OCI-LY3 (cell line): ENCODE measurements at regions not wholly inside any gene's neighbourhood (a gene's known extent, or its start where the extent isn't known, plus 50 kb on each side); places are given as distances from the start of the nearest gene placed in this dataset.

Experiments used
- H2AFZ ChIP-seq: fragments of 200-600, 300-600 bp; shearing (Covaris generic); 2 replicates; pipeline ENCODE4 v1.6.0; 2014; ENCODE audit warnings: antibody characterized with exemption, low read depth, low read length
- H3K27ac ChIP-seq: fragments of 200-600, 300-600 bp; sonication (generic); 2 replicates; pipeline ENCODE4 v1.5.1; 2014; ENCODE audit warnings: mild to moderate bottlenecking, low read length, moderate library complexity, mixed read lengths
- H3K27me3 ChIP-seq: fragments of 200-600, 300-600 bp; sonication (generic); 2 replicates; pipeline ENCODE4 v1.6.1; 2014; ENCODE audit warnings: low read depth, low read length, mixed read lengths
- H3K36me3 ChIP-seq: fragments of 200-600, 300-600 bp; sonication (generic); replicated peaks from 2 replicates; pipeline ENCODE3; 2014; ENCODE audit warnings: low read depth, low read length, mixed read lengths
- H3K4me1 ChIP-seq: fragments of 300-600, 200-600 bp; sonication (generic); 2 replicates; pipeline ENCODE4 v1.6.1; 2014; ENCODE audit warnings: low read length, mixed read lengths
- H3K4me2 ChIP-seq: fragments of 200-600, 300-600 bp; sonication (generic); 2 replicates; pipeline ENCODE4 v1.6.1; 2014; ENCODE audit warnings: low read length, mixed read lengths
- H3K4me3 ChIP-seq: fragments of 300-600, 200-600 bp; sonication (generic); 2 replicates; pipeline ENCODE4 v1.5.1; 2014; ENCODE audit warnings: antibody characterized with exemption, mild to moderate bottlenecking, low read length, moderate library complexity
- H3K79me2 ChIP-seq: fragments of 300-600, 200-600 bp; shearing (Covaris generic); 2 replicates; pipeline ENCODE4 v1.6.1; 2014; ENCODE audit warnings: mild to moderate bottlenecking, low read length, mixed read lengths
- H3K9ac ChIP-seq: fragments of 300-600, 200-600 bp; shearing (Covaris generic); 2 replicates; pipeline ENCODE4 v1.6.0; 2014; ENCODE audit warnings: mild to moderate bottlenecking, low read length, moderate library complexity
- H3K9me3 ChIP-seq: fragments of 200-600, 300-600 bp; shearing (Covaris generic); 2 replicates; pipeline ENCODE4 v1.6.1; 2014; ENCODE audit warnings: low read length, mixed read lengths; ENCODE audit not compliant: insufficient read depth
- H4K20me1 ChIP-seq: fragments of 200-600, 300-600 bp; sonication (generic); 2 replicates; pipeline ENCODE4 v1.6.1; 2016; ENCODE audit warnings: low read length, mixed read lengths; ENCODE audit not compliant: insufficient read depth
- EZH2phosphoT487 ChIP-seq: fragments of 200-600 bp; shearing (Covaris generic); IDR thresholded peaks from 2 replicates; pipeline ENCODE4 v1.6.1; 2018; ENCODE audit warnings: antibody characterized with exemption, mixed run types, low read depth
- TF ChIP-seq, protein P1 (sequence below): fragments of 200-600, 300-600 bp; sonication (generic); IDR thresholded peaks from 2 replicates; pipeline ENCODE4 v1.5.1; 2014; ENCODE audit warnings: antibody characterized with exemption, low read length, low read depth

DNA sequence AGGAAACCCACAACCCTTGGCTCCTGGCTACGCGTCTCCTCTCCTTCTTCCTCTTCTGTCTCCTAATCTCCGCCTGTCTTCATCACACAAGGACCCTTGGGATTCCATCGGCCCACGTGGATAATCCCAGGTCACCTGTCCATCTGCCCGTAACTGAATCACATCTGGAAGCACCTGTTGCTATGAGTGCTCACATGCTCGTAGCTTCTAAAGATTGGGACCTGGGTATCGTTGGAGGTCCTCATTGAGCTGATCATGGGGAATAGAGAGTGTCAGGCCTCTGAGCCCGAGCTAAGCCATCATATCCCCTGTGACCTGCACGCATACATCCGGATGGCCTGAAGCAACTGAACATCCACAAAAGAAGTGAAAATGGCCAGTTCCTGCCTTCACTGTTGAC lies 175.4 kb downstream of the SHOX start:
- no peaks in the 10 kb centered on the region for H3K79me2 ChIP-seq
- H4K20me1 ChIP-seq: no peaks in the 10 kb centered on the region
- no peak overlapping the region for H3K4me3 ChIP-seq
- no peaks in the 10 kb centered on the region for H3K27me3 ChIP-seq
- H3K4me2 ChIP-seq: no peak overlapping the region
- H3K9me3 ChIP-seq: no peaks in the 10 kb centered on the region
- H3K9ac ChIP-seq: no peak overlapping the region
- H3K4me1 ChIP-seq: no peaks in the 10 kb centered on the region
- no peak overlapping the region for H2AFZ ChIP-seq
- no peaks in the 10 kb centered on the region for H3K36me3 ChIP-seq
- no peak overlapping the region for H3K27ac ChIP-seq
- no peak for TF ChIP-seq EZH2phosphoT487
- TF ChIP-seq, protein P1, sequence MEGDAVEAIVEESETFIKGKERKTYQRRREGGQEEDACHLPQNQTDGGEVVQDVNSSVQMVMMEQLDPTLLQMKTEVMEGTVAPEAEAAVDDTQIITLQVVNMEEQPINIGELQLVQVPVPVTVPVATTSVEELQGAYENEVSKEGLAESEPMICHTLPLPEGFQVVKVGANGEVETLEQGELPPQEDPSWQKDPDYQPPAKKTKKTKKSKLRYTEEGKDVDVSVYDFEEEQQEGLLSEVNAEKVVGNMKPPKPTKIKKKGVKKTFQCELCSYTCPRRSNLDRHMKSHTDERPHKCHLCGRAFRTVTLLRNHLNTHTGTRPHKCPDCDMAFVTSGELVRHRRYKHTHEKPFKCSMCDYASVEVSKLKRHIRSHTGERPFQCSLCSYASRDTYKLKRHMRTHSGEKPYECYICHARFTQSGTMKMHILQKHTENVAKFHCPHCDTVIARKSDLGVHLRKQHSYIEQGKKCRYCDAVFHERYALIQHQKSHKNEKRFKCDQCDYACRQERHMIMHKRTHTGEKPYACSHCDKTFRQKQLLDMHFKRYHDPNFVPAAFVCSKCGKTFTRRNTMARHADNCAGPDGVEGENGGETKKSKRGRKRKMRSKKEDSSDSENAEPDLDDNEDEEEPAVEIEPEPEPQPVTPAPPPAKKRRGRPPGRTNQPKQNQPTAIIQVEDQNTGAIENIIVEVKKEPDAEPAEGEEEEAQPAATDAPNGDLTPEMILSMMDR: no peak

- Histone ChIP-seq H3K9ac (no peak overlapping the region), H4K20me1 (no peaks in the 10 kb centered on the region), H3K27me3 (no peaks in the 10 kb centered on the region), H3K36me3 (no peaks in the 10 kb centered on the region), H3K9me3 (no peaks in the 10 kb centered on the region), H3K4me1 (no peaks in the 10 kb centered on the region), H3K27ac (no peak overlapping the region), H3K4me3 (no peak overlapping the region), H2AFZ (no peak overlapping the region), H3K4me2 (no peak overlapping the region), H3K79me2 (no peaks in the 10 kb centered on the region)
- no peak for TF ChIP-seq EZH2phosphoT487
- TF ChIP-seq, protein P1: no peak
Observed at GRCh38 chrX:805103-805670, 174.6 kb downstream of the SHOX start.

- H3K27me3 ChIP-seq: no peaks in the 10 kb centered on the region
- TF ChIP-seq, protein P1: no peak
- TF ChIP-seq EZH2phosphoT487: no peak
- H4K20me1 ChIP-seq: no peaks in the 10 kb centered on the region
- H3K4me1 ChIP-seq: no peaks in the 10 kb centered on the region
- H2AFZ ChIP-seq: no peak overlapping the region
- H3K27ac ChIP-seq: no peak overlapping the region
- H3K36me3 ChIP-seq: no peaks in the 10 kb centered on the region
- H3K79me2 ChIP-seq: no peaks in the 10 kb centered on the region
- no peak overlapping the region for H3K9ac ChIP-seq
- H3K4me2 ChIP-seq: no peak overlapping the region
- no peaks in the 10 kb centered on the region for H3K9me3 ChIP-seq
- no peak overlapping the region for H3K4me3 ChIP-seq
Observed at GRCh38 chrX:802846-803245, 172.3 kb downstream of the SHOX start.

DNA sequence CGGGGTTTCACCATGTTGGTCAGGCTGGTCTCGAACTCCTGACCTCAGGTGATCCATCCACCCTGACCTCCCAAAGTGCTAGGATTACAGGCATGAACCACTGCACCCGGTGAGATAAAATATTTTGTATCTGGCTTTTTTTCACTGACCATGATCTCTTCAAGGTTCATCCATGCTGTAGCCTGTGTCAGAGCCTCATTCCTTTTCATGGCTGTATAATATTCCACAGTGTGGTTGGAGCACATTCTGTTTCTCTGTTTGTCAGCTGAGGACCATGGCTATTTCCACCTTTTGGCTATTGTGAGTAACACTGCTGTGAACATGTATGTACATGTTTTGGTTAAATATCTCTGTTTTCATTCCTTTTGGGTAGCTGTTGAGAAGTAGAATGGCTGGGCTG lies 169.2 kb downstream of the SHOX start:
- Histone ChIP-seq H3K79me2 (no peaks in the 10 kb centered on the region), H3K27me3 (no peaks in the 10 kb centered on the region), H3K27ac (no peak overlapping the region), H4K20me1 (no peaks in the 10 kb centered on the region), H3K9ac (no peak overlapping the region), H3K4me1 (no peaks in the 10 kb centered on the region), H3K4me2 (no peak overlapping the region), H3K4me3 (no peak overlapping the region), H3K9me3 (no peaks in the 10 kb centered on the region), H3K36me3 (no peaks in the 10 kb centered on the region), H2AFZ (no peak overlapping the region)
- TF ChIP-seq, protein P1: no peak
- no peak for TF ChIP-seq EZH2phosphoT487
